NCI-H1048 (cell line): ENCODE measurements at regions not wholly inside any gene's neighbourhood (a gene's known extent, or its start where the extent isn't known, plus 50 kb on each side); places are given as distances from the start of the nearest gene placed in this dataset.
"Not testable (repeated sequence)": the region's sequence is repeated elsewhere in the genome, so short reads cannot be mapped to it uniquely, and the experiment has no call there.

ENCODE experiments used
- DNase-seq: peaks from one replicate; lab custom pipeline; 2025; lab: John Stamatoyannopoulos, UW

DNA sequence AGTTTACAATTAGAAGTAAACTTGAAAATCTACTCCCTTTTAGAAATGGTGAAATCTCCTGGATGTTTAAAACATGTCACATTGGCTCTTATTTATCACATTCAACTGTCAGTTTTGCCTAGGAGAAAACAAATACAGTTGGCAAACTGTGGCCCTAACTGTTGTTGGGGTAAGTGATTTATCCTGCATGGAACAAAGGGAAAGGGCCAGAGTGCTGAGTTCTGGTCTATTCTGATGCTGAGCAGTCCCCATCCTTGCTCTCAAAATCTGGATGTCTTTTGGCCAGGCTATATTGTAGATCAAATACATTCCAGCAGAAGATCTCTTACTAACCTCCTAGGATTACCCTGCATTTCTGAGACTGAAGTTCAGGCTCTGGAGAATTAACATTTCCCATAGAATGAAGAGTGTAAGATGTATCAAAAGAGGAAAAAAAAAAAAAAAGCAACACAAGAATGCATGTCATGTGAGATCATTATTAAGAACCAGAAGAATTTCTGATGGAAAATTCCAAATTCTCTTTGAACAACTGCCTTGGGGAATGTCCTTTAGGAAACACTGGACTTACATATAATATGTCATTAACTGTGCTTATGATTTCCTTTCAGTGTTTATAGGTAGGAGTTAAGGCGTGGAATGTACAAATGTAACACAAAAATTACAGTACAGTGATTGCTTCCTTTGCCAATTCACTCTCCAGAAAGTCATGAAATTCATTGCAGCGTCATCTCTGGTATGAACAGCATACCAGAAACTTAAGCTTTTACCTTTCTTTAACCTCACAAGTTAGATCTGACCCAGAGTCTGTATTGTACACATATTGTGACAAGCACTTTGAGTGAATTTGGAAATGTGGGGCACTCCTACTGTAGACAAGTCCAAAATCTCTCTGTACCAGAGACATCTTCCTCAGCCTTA is 1012.5 kb upstream of the LCORL start:
- DNase-seq: no peak

DNA sequence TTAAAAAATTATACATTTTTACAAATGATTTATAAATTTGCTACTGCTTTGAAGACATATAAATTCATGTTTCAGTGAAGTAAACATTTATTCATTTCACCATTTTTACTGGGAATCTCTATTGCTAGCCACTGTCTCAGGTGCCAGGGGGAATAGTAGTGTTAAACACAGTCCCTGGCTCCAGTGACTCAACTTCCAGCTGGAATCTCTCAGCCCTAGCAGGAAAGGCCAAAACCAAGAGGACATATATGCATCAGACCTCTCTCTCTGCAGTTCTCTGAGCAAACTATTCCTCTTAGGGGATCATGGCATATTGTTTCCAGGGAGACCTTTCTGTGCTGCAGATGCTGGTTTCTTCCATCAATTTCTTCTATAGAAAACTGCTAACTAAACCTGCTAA is 1009.0 kb upstream of the LCORL start:
- DNase-seq: no peak

DNA sequence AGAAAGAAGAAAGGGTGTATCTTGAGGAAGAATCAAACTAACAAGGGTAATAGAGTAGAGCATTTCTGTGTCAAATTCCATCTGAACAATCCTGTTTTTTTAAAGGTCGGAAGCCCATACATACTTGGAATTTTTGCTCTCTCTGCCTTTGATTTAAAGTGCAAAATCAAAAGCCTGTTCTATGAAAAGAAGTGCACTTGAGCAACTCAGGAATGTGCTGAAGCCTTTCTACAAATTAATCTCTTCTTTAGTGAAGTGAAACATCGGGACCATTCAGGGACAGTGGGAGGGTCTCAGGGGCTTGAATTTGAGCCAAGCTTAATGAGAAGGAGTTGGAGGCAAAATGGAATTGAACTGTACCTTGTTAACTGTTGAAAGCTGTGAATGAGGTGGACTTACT is 1008.5 kb upstream of the LCORL start:
- no peak for DNase-seq

DNA sequence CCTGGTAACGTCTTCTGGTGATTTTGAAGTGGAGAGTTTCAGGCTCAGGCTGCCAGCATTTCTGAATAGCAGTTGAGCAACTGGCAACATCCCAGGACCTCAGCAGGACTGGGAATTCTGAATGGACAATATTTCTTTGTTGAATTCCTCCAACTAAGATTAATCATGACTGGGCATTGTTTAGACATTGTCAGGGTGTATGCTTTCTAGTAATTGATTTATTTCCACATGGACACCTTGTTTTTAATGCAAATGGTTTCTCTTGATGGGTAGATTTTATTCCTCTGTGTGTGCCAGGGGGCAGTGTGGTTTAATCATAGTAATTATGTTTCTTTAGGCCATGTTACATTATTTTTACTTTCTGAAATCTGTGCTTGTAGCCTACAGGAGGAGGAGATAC is 1004.7 kb upstream of the LCORL start:
- no peak for DNase-seq

DNA sequence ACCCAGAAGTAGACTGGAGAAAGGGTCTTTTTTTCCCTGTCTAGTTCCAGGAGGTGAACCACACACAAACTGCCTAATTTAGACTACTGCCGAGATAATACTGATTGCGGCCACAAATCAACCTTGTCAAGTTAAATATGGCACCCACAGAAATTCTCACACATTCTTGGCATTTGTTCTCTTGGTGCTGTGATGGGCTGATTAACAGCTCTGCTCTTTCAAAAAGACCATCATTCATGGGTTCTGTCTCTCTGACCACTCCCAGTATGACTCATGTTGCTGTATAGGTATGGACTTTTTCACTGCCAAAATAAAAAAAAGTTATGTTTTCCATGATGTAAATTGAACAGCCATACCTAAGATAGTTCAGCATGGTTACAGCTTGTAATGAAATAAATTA is 1003.5 kb upstream of the LCORL start:
- DNase-seq: no peak

DNA sequence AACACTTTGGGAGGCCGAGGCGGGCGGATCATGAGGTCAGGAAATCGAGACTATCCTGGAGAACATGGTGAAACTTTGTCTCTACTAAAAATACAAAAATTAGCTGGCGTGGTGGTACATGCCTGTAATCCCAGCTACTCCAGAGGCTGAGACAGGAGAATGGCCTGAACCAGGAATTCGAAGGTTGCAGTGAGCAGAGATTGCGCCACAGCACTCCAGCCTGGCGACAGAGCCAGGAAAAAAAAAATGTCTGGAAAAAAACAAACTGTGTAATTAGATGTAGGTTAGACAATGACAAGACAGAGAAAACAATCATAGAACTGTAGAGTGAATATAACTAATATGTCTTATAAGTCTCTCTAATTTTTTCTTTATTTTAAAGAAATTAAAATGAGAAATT is 1002.5 kb upstream of the LCORL start:
- DNase-seq: no peak

DNA sequence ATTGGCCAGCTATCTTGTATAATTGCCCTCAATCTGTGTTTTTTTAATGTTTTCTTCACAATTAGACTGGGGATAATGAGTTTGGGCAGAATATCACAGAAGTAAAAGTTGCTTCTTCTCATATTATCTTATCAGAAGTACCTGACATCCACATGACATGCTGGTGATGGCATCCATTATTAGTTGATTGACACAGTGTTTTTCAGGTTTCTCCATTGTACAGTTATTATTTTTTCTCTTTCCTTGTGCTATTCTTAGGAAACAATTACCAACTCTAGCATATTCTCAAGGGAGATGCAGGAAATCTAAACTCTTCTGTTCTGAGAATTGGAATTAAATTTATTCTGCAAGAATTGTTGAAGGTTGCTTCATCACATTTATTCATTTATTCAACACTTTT is 1000.1 kb upstream of the LCORL start:
- DNase-seq: no peak

DNA sequence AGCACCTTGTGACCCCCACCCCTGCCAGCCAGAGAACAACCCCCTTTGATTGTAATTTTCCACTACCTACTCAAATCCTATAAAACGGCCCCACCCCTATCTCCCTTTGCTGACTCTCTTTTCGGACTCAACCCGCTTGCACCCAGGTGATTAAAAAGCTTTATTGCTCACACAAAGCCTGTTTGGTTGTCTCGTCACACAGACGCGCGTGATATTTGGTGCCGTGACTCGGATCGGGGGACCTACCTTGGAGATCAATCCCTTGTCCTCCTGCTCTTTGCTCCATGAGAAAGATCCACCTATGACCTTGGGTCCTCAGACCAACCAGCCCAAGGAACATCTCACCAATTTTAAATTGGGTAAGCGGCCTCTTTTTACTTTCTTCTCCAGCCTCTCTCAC is 995.0 kb upstream of the LCORL start:
- DNase-seq: not testable (repeated sequence)

DNA sequence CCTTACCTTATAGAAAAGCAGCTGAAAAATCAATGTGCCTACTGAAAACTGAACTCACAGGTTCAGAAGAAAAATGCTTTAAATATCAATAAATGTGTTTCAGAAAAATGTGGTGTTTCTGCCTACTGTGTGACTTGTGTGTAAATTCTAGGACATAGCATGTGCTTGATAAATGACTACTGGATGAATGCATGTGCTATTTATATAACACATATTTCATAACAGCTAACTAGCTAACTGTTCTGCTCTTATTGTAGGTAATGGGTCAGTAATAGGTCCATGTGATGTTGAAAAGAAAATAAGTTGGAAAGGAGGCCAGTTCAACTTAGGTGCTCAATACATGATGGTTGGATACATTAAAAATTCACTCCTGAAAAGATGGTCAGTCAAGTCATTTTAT is 993.0 kb upstream of the LCORL start:
- DNase-seq: no peak

DNA sequence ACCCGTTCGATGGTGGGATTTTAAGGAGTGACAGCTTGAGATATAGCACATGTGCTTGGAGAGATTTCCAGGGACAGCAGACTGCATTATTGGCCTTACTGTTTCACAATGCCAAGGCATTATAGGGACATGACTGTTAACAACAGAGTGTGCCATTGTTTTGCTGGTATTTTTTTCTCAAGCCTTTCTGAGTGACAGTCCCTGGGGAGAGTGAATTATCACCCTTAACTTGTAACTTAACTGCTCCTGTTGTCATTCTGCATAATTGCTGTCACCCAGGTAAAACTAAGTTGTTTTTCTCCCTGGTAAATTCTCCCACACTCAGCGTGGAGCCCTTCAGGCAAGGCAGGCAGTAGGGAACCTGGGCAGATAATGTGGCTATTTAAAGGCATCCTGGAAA is 989.2 kb upstream of the LCORL start:
- DNase-seq: no peak

DNA sequence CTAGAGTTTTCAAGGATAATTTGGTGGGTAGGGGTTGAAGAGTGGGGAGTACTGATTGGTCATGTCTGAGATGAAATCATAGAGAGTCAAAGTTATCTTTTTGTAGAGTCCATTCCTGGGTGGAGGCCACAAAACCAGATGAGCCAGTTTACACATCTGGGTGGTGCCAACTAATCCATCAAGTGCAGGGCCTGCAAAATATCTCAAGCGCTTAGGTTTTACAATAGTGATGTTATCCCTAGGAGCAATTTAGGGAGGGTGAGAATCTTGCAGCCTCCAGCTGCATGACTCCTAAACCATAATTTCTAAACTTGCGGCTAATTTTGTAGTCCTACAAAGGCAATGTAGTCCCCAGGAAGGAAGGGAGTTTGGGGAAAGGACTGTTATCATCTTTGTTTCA is 988.3 kb upstream of the LCORL start:
- no peak for DNase-seq

DNA sequence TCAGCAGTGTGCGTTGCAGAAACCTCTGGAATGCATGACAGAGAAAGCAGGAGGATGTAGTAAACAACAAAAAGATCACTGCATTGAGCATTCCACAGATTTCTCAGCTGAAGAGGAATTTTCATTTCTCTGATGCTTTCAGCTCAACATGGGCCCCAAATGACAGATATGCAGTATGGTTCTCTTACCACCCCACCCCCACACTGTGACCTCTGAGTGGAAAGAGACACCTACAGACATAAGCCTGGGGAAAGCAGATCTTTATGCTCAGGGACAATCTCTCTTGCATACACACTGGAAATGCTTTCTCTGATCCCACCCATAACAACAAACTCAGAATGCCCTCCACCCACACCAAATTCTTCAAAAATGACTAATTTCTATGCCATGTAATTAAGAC is 983.7 kb upstream of the LCORL start:
- DNase-seq: no peak

DNA sequence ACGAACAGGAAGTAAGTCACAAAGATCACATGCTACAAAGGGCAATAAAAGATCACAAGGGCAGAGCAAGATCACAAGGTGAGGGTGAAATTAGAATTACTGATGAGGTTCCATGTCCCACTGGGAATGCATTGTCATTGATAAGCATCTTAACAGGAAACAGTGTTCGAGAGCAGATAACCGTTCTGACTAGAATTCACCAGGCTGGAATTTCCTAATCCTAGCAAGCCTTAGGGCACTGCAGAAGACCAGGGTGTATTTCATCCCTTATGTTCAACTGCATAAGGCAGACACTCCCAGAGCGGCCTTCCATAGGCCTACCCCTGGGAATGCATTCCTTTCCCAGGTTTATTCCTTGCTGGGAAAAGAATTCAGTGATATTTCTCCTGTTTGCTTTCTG is 980.6 kb upstream of the LCORL start:
- DNase-seq: no peak

DNA sequence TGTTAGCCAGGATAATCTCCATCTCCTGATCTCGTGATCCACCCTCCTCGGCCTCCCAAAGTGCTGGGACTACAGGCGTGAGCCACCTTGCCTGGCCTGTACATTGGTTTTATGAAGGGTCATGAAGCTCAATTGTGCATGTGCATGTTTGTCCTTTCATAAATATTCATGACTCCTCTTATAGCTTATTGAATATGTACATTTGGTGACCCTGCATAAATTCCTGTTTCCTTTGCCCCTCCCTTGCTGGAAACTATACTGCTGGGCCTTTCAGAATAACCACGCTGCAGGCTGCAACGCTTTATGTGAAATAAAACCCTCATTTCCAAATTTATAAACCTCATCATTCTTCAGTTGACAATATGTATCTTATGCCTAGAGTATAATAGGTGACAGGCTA is 978.0 kb upstream of the LCORL start:
- DNase-seq: no peak

DNA sequence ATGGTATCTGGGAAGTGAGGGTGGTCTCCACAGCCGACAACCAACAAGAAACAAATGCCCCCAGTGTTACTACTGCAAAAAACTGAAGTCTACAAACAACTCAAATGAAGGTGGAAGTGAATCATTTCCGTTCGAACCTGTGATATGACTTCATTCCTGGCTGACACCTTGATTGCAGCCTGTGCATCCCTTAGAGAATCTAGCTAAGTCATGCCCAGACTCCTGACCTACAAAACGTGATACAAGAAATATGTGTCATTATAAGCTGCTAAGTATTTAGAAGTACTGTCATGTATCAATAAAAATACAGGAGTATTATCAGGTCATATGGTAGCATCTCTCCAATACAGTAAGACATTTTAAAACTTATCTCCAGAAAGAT is 959.7 kb upstream of the LCORL start:
- no peak for DNase-seq

DNA sequence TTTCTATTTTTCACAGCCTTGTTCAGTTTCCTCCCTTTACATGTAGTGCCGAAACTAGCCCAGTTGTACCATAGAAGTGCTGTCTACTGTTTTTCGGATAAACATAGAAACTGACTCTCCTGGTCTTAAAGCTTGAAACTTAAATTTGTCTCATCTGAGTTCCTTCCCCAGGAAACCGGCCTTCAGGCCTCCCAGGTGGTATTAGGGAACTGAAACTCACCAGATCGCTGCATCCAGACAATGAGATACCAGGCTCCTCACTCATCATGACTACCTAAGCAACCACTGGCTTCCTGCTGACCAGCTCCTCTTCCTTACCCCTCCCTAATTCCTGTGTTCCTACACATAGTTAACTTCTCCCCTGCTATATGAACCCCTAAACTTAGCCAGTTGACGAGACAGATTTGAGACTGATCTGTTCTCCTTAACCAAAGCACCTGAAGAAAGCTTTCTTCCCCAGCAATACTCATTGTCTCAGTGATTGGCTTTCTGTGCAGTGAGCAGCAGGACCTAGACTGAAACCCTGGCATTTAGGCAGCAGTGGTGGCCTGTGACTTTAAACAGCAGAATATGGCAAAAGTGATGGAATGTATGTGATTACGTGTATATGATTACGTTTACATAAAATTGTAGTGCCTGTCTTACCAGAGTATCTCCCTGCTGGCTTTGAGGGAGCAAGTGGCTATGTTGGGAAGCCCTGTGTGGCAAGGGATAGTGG is 959.1 kb upstream of the LCORL start:
- DNase-seq: no peak

DNA sequence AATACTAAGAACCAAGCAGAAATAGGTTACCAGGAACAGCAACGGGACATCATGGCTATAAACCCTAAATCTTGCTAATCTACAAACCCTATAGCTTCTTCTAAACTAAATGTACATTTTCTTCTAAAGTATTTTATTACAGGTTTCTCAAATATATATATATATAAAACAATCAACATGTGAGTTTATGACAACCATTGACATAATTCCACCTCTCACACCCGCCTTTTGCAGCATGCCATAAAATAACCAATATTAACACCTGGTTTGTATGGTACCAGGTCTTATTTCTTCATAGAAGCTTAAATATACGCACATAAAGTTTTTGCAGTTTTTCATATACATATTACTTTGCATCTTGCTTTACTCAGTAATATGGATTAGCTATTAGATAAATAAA is 955.3 kb upstream of the LCORL start:
- no peak for DNase-seq

DNA sequence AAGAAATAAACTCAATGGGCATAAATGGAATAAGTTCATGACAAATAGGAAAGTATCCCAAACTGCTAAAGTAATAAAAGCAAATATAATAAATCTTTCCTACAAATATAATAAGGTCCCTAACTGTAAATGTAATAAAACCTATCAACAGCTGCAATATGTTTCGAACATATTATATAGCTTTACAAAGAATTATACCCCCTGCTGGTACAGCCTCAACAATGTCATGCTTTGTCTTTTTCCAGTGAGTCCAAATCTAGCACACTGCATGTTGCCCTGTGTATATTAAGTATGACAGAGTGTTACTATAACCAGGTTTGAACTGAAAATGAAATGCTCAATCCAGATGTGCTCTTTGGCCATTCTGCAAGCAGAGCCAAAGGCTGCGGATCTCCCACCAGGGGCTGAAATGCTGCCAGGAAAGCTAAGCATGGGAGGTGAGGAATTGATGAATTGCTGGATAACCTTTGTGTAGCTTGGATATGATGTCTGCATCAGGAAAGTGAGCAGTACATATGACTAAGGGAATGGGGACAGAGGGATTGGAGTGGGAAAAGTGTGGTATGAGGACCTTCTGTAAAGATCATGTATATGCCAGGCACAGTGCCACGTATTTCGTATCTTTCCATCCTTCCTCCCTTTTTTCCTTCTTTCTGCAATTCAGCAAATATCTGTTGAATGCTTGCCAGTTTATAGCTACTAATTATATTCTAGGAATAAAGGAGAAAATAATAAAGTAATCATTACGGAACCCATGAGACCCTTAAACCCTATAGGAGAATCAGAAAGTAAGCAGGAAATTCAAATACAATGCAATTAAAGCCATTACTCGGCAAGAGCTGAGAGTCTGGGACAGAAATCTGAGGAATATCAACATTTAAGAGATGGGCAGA is 954.6 kb upstream of the LCORL start:
- no peak for DNase-seq

DNA sequence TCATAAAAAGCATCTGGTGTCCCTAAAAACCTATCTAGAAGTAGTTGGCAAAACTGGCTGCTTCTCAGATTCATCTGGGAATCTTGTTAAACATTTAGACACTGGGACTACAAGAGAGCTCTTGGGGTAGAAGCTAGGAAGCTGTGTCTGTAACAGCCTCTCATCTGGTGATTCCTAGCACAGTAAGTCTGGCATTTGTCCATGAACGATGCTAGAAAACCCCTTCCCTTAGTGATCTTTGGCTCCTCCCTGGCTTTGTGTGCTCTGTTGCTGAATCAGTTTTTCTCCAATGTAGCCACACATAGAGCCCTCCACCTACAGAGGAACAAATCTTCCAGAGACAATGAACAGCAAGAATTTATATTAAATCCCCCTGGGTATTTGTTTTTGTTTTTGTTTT is 951.7 kb upstream of the LCORL start:
- DNase-seq: no peak

DNA sequence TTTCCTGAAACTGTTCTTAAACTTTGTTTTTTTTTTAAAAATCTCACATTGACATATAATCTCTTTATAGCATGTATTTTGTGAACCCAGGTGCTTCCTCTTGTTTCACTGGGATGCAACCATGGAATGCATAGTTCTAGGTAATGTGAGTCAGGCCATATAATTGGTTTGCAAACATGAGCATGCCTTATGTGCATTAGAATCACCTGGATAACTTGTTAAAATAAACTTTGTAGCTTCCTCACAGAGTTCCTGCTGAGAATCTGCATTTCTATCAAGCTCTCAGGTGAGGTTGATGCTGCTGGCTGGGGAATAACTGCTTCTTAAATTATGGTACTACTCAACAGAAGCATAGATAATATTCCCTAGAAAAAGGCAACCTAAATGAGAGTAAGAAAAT is 940.3 kb upstream of the LCORL start:
- no peak for DNase-seq

DNA sequence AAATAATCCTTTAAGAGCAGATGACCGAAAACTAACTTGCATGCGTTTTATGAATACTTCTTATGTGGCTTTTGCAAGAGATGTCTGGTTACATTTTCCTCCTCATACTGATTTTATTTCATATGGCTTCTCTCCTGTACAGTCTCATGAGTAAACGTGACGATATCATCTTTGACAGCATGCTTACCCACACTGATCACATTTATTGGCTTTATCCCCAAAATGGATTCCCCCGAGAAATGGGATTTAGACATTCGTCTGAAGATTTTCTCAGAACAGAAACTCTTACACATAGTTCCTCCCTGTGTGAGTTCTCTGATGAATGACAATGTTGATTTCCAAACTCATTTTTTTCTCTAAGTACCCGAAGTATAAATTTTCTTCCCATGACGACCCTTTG is 939.7 kb upstream of the LCORL start:
- DNase-seq: no peak

DNA sequence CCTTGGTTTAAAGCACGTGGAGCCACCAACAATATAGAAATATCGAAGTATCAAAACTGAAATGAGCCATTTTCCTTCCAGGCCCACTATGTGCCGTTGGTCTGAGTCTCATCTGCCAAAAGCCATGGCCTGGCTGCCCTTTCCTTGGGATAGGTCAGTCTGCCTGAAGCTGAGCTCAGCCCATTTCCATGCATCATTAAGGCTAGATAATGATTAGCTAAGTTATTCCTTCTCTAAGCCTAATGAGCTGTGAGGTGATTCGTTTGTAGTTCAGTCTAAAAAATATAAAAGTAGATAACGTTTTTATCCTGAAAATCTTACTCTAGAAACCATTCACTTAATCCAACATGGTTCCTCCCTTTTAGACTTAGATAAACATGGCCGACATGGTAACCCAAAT is 936.2 kb upstream of the LCORL start:
- DNase-seq: no peak

DNA sequence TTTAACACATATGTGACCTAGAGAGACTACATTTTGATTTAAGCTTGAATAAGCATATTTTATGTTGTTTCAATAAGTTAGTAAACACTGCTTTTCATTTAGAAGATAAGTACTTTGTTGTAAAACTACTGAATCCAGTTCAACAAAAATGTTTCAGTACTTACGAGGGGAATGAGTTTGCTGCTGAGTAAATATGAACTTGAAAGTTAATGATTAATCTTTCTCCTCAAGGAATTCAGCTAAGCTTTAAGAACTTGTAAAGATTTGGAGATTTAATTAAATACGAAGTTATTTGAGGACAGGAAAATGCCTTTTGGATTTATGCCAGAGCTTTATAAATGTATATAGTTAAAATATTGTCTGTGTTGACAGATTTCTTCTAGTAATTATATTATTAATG is 933.0 kb upstream of the LCORL start:
- DNase-seq: no peak
